ENCODE measurements at regions not wholly inside any gene's neighbourhood (a gene's known extent, or its start where the extent isn't known, plus 50 kb on each side); places are given as distances from the start of the nearest gene placed in this dataset.
"Not testable (repeated sequence)": the region's sequence is repeated elsewhere in the genome, so short reads cannot be mapped to it uniquely, and the experiment has no call there.

DNA sequence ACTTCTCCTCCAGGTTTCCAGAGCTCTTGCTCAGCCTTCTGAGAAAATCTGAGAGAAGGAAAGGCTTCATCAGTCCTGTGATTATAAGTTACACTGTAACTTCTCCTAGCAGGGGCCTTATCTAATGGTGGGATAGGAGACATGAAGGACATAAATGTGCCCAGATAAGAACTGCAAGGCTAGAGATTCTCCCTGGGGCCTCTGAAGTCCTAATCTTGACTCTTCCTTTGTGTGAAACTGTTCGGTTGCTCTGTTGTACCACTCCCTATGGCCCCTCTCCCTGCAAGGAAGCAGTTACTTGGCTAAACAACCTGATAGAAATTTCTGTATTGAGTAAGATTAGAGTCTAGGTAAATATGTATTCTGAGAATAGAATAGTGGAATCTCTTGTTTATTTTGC is 780.9 kb downstream of the ETS1 start:
- no peak for DNase-seq

DNA sequence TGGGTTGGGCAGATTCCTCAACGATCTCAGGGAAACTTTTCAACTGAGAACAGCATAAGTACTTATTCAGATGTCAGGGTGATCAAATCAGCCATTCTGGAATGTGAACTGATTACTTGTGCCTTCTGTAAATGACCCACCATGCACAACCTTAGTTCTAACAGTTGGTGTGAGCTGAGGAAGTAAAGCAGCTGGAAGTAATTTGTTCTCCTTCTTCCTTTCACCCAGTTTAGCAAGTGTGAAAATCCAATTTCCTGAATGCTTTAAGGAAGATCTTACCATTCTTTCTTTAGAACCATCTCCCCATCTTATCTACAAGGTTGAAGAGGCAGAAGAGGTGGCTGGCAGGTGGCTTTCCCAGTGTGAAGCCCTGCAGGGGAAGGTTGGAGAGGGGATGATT is 781.6 kb downstream of the ETS1 start:
- no peak for DNase-seq

DNA sequence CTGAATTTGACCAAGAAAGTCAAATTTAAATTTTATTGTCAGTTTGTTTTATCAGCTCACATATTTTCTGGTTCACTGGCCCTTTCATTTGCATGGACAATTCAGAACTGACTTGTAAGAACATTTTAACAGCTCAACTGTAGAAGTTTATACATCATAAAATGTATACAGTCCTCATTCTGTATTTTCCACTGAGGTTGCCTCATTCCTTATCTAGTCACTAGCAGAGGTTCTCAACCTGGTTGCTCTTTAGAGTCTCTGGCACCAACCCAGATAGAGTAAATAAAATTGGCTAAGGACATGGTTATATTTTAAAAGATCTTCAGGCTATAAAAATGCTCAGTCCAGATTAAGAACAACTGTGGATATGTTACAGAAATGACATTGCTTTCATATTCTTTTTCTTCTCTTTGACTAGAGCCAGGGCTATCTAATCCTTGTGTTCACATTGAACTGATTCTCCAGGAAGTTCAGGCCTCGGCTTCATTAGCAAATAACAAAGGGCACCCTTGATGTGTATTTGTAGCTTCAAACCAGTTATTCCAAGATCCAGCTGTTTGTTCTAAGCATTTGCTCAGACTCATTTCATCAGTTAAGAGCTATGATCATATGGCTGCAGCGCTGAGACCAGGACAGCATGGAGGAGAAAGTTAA is 782.5 kb downstream of the ETS1 start:
- DNase-seq: no peak

DNA sequence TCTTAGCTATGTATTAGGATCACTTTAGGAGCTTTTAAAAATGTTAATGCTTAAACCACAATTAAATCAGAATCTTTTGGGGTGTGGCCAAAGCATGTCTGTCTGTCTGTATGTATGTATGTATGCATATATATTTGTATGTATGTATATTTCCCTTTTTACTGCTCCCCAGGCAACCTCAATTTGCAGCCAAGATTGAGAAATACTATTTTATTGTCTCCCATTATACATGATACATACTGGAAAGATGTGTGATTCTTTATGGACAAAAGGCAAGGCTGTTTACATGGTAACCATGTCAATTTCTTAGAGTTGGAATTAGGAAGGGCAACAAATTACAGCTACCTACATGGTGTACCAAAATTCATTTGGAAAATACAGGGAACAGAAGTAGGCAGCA is 783.6 kb downstream of the ETS1 start:
- DNase-seq: no peak

DNA sequence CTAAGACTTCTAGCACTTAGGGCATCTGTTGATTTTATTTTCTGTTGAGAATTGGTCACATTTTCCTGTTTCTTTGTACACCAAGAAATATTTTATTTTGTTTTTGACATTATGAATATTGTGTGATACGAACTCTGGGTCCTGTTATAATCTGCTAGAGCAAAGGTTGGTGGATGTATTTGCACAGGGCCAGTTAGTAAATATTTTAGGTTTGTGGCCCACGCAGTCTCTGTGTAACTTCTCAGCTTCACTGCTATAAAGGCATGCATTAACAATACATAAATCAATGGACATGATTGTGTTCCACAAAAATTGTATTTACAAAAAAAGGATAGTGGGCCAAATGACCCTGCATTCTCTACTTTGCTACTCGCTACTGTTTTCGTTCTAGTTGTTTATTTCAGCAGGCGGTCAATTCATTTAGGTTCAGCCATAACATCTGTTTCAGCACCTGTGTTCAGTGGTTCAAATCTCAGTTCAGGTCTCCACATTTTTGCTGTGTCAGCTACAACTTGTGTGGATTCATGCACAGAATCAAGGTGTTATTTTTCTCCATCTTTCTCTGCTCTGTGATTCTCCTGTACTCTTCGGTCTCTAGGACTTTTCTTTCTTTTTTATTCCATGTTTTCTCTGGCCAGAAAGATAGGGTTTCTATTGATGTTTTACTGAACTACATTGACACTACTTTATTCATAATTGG is 786.2 kb downstream of the ETS1 start:
- no peak for DNase-seq

DNA sequence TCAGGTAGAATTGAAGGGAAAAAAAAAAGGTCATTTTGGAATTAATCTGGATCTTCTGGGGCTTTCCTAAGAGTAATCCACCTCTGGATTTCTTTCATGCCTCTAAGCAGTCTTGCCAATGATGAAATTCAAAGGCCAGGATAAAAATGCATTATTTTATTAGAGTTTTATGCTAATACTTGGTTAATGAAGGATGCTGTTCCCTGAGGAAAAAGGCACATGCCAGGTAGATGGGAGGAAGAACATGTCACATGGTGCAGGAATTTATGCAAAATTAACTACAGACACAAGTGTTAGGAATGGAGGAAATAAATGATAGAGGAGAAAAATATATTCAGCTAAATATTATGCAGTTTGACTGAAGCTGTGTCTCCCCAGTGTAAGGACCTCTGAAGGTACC is 792.0 kb downstream of the ETS1 start:
- no peak for DNase-seq

DNA sequence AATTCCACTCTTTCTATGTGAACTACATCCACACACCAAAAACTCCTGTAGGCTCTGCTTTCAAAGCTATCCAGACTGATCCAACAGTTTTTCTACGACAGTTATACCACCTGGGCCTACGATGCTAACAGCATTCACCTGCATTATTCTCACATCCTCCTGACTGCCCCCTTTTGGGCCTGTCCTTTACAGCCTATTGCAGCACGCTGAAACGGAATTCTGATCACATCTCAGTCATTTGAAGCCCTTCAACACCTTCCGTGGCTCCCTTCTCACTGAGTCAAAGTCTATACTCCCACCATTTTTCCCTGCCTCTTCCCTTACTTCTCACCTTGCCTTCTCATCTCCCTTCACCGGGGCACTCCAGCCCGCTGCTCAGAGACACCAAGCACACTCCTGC is 791.3 kb upstream of the KIRREL3 start:
- DNase-seq: no peak

DNA sequence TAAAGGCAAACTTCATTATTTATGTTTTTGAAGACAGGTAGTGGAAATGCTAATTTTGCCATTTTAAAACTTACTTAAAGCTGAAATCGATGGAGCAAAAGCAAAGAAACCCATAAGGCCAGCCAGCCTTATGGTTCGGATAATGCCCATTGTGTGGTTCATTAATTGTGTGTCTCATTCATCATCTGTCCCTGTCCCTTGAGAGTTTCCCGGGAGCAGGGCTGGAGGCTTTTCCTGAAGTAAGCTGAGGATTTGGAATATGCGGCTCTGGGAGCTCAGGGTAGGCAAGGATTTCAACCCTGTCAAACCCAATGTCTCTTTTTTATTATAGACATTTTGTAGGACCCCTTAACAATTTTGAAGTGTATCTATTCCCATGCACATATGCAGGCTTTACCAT is 790.0 kb upstream of the KIRREL3 start:
- no peak for DNase-seq

DNA sequence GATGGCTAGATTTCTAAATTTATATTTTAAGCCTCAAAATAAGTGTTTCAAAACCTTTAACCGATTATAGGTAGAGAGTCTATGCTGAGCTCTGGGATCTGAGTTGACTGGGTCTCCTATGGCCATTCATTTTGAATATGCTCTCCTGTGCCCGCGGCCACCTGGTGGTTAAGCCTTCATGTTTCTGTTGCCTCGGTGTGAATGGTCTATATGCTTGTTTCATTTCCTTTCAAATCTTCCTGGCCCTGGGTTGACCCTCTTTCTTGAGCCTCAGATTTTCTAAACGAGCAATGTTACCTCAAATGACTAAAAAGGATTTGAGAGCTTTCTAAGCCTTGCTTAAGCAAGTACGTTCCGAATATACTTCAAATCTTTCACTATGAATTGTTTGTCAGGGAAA is 789.4 kb upstream of the KIRREL3 start:
- no peak for DNase-seq

DNA sequence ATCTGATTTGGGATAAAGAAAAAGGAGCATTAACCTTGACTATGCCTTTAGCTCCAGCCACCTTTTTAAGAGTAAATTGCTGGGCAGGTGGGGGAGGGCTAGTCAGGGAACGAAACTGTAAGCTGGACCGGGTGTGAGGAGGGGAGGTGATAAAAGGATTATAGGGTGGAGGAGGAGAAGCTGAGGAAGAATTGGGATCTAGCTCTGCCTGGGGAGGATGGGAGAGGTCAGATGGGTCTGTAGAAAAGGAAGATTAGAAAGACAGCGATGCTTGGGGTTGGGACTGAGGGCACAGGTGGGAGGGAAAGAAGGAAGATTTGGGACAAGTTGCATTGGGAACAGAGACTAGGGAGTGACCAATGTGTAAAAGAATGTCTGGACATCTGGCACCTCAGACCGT is 772.4 kb upstream of the KIRREL3 start:
- DNase-seq: not testable (repeated sequence)

DNA sequence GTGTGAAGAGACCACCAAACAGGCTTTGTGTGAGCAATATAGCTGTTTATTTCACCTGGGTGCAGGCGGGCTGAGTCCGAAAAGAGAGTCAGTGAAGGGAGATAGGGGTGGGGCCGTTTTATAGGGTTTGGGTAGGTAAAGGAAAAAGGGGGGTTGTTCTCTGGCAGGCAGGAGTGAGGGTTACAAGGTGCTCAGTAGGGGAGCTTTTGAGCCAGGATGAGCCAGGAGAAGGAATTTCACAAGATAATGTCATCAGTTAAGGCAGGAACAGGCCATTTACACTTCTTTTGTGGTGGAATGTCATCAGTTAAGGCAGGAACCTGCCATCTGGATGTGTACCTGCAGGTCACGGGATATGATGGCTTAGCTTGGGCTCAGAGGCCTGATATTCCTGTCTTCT is 768.4 kb upstream of the KIRREL3 start:
- not testable (repeated sequence) for DNase-seq

DNA sequence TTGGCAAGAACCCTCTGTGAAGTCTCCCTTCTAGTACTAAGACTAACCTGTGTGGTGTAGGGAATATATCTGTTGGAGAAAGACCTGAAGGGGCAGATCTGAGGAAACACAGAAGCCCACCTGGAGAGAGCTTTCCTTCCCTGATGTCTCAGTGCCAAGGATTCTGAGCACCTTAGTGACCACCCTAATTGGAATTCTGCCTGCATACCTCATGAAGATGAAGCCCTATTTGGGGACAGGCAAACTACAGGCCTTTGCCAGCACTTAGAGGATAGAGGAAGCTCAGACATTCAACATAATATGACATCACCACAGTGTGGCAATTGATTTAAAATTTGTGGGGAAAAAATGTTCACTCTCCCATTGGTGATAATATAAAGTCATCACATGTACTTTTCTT is 766.2 kb upstream of the KIRREL3 start:
- DNase-seq: no peak

DNA sequence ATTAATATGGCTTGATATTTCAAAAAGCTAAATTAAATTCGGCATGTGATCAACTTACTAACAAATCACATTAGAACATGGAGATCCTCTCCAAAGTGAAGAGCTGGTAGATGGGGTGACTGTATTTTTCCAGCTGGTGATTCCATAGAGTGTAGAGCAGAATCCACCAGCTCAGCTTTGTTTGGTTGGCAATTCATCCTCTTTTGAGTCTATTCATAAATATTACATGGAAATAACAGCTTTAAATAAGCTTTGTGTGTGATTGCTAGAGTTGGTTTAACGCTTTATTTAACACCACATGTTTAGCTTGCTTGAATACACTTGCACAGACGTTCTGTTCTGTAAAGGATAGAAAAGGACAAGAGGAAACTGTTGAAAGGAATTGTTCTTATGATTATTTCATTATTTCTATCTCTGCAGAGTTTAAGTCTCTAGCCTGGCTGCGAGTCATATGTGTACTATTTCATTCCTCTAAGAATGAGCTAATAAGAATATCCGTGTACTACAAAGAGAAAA is 738.3 kb upstream of the KIRREL3 start:
- DNase-seq: no peak

DNA sequence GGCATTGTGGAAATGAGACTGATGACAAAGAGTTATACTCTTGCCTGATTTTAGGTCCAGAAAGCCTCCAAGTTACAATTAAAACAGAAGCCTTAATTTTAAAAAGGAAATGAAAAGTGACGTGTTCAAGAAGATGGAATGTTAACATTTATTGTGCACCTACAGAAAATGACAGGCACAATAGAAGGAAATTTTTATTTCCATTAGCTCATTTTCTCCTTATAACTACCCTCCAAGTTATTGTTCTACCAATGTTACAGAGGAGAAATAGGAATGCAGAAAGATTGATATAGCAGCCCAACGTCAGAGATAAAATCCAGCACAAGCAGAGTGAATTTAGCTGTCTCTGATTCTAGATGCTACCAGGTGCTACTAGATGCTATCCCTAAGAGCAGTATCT is 736.9 kb upstream of the KIRREL3 start:
- DNase-seq: no peak

DNA sequence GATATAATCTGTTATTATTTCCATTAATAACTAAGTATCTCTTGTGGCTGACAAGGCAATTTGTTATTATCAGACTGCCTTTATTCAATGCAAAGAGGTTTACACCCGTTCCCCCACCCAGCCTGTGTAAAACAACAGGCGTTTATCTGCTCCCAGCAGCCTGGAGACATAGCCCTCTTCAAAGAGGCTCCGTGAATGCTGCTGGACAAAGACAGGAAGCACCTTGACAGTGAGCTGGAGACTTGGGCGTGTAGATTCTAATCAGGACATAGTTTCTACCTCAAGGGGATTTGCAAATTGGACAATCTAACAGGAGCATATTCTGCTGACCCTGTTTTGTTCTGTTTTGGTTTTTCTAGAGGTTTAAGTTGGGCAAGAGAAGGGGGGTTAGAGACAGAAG is 733.0 kb upstream of the KIRREL3 start:
- no peak for DNase-seq

DNA sequence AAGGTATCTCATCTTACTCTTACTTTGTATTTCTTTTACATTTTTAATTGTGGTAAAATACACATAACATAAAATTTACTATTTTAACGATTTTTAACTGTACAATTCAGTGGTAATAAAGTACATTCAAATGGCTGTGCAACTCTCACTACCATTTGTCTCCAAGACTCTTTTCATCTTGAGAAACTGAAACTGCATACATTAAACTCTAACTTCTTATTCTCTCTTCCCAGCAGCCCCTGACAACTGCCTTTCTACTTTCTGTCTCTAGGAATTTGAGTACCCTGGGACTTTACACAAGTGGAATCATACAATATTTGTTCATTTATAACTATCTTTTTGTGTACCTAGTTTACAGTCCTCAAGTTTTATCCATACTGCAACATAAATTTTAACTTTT is 725.8 kb upstream of the KIRREL3 start:
- no peak for DNase-seq

DNA sequence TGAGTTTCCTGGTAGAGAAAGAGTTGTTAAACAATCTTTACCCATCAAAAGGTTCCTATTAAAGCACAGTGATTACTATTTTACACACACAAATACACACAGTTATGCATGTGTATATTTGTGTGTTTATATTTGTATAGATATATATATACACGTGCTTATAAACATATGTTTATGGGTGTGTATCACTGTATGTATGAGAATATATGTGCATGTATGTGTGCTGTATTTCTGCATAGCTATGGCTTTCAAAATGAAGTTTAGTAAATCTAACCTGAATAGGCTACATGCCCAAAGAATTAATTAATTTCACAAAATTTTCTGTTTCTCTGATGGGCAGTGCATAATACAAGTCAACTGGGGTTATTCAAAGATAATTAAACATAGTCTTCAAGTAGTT is 723.1 kb upstream of the KIRREL3 start:
- no peak for DNase-seq

DNA sequence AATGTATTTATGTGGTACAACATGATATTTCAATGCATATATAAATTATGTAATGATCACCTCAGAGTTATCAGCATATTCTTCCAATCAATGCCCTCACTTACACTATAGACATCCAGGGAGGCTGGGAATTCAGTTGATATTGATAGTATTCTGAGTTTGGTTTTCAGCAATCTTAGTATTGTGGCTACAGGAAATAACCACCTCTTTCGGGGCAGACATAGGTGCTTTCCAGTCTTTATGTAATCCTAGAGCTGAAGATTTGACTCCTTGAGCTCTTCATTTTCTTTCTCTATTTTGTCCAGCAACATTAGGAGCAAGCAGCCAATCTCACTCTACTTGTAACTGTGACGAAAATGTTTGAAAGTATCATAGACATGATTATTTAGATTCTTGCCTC is 712.7 kb upstream of the KIRREL3 start:
- no peak for DNase-seq

DNA sequence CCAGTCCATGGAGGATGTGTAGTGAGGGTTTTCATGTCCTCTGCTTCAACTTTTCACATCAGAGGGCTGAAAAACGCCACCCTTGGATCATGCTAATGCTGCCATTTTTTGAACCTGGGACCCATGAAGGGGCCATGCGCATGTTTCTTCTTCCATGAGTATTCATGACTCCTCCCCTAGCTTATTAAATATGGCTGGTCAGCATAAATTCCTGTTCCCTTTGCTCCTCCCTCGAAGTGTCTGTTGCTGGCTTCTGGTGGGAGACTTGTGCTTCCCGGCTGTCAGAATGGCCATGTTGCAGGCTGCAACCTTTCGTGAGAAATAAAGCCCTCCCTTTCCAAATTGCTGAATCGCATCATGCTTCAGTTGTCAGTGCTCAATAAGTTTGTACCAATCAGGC is 711.2 kb upstream of the KIRREL3 start:
- DNase-seq: no peak

DNA sequence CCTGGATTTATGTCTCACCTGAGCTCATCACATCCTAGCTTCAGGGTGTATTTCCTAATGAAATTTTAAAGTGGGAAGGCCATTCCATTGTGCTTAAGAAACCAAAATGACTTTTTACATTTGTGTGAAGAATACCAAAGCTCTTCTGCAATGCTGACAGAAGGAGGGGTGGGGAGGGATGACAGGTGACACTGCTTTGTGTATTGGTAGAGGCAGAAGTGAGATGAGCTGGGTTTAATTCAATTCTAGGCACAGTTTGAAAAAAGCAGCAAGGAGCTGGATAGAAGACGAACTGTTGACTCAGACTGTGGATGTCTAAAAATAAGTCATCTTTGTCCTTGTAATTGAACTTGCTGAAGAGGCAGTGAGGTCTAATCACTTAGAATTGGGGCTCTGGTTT is 710.3 kb upstream of the KIRREL3 start:
- DNase-seq: no peak

DNA sequence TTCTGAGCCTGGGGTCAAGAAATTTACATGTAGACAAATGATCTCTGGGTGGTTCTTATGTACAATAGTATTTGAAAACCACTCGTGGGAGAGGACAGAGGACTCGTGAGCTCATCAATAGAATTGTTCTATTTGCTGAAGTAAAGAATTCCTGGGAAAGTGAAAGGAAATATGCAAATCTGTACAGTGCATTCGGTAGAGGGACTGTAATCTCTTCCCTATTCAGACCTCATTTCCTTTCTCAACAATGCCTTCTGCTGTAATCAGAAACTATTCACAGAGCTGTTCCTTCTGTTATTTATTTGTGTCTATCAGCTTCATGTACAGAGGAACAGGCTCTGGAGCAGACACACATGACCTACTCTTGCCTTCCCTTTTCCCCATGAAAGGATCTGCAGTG is 709.4 kb upstream of the KIRREL3 start:
- DNase-seq: no peak

DNA sequence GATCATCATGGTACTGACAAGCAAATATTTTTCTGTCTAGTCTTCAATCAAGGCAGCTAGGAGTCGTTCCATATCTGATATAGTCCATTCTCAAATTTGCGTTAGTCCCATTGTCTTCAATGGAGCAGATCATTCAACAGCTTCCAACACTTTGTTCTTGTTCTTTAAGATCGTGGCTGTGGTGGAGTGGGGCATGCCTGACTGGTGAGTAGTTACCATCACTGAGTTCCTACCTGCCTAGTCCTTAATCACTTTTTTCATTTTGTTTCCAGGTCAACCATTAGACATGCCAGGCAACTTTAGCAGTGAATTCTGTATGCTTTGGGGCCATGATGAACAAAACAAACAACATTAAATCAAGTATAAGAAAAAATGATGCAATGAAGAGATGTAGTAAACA is 693.1 kb upstream of the KIRREL3 start:
- DNase-seq: no peak

DNA sequence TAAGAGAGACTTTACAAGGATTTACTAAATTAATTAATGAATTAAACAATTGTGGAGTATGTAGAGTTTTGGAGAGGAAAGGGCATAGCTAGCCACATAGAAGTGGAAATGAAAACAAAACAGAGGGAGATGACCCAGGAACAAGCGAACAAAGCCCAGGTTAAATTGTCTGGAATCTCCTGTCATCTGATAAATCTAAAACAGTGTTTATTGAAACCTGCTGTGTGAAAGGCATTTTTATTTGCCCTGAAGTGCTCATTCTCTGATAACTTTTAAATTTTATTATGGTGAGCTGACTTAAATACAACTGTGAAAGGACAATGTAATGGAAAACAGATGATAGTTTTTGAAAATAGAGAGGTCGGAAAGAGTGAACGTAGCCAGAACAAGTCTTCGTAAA is 682.8 kb upstream of the KIRREL3 start:
- DNase-seq: no peak

DNA sequence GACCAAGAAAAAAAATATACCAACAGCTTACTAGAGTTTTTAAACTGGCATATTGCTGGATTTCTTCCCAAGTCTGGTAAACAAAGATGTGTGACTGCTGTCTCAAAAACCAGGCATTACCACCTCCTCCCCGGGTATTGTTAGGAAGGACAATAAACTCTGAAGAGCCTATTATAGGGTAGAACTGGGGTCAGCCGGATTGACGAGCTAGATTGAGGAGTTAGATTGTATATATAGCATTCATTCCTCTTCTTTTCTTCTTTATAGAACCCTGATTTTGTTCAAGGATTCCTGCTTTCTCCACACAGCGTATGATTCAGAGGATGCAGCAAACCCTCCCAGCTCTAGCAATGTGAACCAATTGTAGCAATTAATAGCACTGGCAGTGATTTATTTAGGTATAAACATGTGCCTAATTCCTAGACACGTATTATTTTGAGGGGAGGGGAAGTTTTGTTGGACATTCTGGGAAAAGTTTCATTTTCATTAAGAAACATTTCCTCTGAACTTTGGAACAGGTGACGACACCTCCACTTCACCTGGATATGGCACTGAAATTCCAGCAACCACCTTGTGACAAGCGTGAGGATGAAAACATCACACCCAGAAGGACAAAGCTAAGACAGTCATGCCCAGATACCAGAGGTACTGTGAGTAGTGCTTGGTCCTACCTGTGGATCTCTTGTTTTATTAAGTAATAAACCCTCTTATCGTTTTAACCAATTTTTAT is 679.4 kb upstream of the KIRREL3 start:
- no peak for DNase-seq
